ENCODE measurements at regions not wholly inside any gene's neighbourhood (a gene's known extent, or its start where the extent isn't known, plus 50 kb on each side); places are given as distances from the start of the nearest gene placed in this dataset.
"Not testable (repeated sequence)": the region's sequence is repeated elsewhere in the genome, so short reads cannot be mapped to it uniquely, and the experiment has no call there.

GRCh38 chr6:159395609-159396008 is 226.4 kb downstream of the FNDC1 start:
- DNase-seq: no peak

GRCh38 chr6:159392695-159393094 is 223.5 kb downstream of the FNDC1 start:
- DNase-seq: not testable (repeated sequence)

DNA sequence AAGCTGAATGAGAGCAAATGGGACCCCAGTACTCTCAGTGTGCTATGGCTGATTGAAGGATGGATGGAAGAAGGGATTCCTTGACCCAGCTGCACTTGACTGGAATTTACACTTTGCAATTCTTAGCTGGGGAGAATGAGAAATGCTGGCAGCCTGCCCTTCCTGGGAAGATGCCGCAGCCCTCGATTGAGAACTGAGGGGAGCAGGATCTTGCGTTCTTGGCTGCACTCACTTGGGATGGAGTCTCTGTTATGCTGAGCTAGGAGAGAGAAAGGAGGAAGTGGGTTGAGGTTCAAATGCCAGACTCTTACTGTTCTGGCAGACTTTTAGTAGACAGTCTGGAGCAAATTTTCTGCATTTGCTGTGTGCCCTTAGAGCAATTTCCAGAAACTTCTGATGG is 221.2 kb downstream of the FNDC1 start:
- no peak for DNase-seq

- DNase-seq: no peak
Measured at GRCh38 chr6:159389695-159390094, 220.5 kb downstream of the FNDC1 start.

GRCh38 chr6:159380114-159380513 is 210.9 kb downstream of the FNDC1 start:
- DNase-seq: no peak

GRCh38 chr6:159378411-159379328 is 209.5 kb downstream of the FNDC1 start:
- DNase-seq: no peak

- no peak for DNase-seq
Measured at GRCh38 chr6:159376516-159377158, 207.4 kb downstream of the FNDC1 start.

DNA sequence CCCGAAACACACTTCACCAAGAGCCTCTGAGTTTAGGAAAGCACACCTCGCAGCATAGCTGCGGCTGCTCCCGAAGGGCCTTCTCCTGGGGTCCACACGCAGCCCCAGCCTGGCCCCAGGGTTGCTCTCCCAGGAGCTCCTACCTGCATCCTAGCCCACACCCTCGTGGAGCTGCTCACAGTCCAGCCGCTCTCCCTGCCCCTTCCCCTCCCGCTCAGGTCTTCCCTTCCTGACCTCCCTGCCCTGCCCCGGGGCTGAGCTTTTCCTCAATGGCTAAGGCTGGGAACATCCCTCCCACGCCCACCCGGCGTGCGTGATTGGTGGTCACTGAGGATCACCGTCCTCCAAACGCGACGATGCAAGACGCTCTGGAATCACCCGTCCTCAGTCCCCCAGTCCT is 205.8 kb downstream of the FNDC1 start:
- DNase-seq: no peak

- DNase-seq: no peak
Measured at GRCh38 chr6:159373670-159374069, 204.5 kb downstream of the FNDC1 start.

GRCh38 chr6:159372333-159372732 is 203.1 kb downstream of the FNDC1 start:
- DNase-seq: no peak

- DNase-seq: no peak
Measured at GRCh38 chr6:159360306-159360705, 191.1 kb downstream of the FNDC1 start.

- DNase-seq: no peak
Measured at GRCh38 chr6:159359581-159360297, 190.5 kb downstream of the FNDC1 start.

DNA sequence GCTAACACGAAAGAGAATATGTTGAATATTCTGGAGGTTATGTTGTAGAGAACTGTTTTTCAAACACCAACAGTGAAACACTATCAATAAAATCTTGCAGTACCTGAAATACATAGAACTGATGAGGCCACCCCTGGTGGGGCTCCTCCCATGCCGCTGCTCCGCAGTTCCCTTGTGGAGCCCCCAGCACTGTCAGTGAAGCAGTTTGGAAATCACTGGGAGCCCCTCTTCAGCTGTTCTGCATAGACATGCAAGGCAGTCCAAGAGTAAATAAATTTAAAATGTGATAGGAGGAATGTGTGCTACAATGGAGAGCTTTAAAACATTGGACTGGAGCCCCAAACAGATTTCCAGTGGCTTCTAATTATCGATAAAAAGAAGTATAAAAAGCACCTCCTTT is 189.4 kb downstream of the FNDC1 start:
- no peak for DNase-seq

DNA sequence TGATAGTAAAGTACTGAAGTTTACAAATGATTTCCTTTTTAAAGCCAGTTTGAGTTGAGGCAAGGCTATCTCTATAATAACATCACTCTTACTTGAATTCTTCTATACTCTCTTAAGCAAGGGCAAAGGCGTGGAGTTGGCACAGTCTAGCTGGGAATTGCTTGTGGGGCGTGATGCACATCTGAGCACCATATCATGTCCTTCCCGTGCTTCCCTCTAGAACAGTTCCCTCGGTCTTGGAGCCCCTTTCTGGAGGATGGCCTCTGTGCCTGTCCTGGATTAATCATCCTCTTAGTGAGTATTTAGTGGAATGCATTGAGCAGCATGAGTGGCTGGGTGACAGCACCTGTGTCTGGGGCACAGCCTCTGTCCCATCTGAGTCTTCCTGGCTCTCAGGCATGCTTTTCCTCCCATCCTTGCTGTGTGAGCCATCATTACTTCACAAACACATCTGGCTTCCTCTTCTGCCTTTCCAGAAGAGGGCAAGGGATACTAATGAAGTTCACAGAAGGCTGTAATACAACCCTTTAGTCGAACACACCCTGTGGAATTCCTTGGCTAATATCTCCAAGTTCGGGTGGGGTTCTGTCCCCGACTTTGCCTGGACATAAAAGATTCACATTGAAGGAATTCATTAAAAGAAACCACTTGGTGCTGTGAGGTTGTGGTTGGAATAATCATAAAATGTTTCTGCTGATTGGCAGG is 188.2 kb downstream of the FNDC1 start:
- DNase-seq: no peak

- DNase-seq: no peak
Measured at GRCh38 chr6:159353193-159353592, 184.0 kb downstream of the FNDC1 start.

DNA sequence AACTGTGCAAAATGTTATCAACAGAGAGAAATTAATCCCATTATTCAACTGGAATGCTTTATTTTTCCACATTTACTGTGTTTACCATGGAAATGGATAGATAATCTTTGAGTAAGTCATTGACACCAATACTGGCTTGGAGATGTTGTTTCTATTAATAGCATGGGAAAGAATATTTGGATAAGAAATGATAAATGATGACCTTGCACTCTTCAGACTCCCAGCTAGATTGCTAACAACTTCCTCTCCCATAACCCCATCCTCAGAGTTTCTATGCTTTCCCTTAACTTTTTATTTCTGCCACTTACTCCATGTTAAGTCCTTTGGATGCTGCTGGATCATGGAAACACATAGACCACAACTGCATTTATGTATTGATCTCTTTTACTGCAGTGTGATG is 182.5 kb downstream of the FNDC1 start:
- no peak for DNase-seq

- no peak for DNase-seq
Measured at GRCh38 chr6:159349915-159350314, 180.7 kb downstream of the FNDC1 start.

GRCh38 chr6:159343709-159344108 is 174.5 kb downstream of the FNDC1 start:
- DNase-seq: no peak

DNA sequence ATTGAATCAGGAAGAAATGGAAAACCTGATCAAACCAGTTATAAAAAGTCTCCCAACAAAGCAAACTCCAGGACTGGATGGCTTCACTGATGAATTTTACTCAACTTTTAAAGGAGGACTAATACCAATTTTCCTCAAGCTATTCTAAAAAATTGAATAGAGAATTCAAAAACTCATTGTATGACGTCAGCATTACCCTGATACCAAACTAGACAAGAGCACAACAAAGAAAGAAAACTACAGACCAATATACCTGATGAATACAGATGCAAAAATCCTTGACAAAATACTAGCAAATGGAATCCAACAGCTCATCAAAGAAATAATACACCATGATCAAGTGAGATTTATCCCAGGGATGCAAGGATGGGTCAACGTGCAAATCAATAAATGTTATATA is 172.9 kb downstream of the FNDC1 start:
- DNase-seq: no peak

DNA sequence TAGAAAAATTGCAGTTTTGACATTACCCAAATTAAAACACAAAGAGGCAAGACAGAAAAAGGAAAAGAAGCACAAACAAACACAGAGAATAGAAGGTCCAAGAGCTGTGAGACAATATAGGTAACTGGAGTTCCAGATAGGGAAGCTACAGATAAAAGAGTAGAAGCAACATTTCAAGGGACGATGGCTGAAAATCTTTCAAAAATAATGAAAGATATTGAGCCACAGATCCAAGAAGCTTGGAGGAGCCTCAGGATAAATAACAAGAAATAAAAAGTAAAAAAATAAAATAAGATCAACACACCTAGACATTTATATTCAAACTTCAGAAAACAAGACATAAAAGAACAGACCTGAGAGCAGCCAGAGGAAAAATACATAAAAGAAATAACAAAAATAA is 164.9 kb downstream of the FNDC1 start:
- no peak for DNase-seq

DNA sequence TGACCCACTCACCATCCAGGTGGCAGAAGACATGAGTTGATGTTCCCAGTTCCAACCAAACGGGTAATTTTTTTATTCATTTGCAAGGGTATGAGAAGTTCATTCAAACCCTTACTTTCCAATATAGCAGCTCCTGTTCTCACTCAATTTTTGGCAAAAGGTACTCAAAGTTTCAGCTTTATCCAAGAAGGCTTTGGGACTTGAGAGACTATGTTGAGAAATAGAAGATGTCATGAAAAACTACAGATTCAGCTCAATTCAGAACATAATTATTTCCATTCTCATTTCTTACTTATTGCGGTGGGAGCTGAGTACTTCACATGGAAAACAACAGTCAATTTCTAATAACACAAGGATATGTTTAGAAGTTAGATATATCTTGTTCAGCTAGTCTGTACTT is 162.3 kb downstream of the FNDC1 start:
- no peak for DNase-seq

GRCh38 chr6:159329081-159329480 is 159.9 kb downstream of the FNDC1 start:
- no peak for DNase-seq

DNA sequence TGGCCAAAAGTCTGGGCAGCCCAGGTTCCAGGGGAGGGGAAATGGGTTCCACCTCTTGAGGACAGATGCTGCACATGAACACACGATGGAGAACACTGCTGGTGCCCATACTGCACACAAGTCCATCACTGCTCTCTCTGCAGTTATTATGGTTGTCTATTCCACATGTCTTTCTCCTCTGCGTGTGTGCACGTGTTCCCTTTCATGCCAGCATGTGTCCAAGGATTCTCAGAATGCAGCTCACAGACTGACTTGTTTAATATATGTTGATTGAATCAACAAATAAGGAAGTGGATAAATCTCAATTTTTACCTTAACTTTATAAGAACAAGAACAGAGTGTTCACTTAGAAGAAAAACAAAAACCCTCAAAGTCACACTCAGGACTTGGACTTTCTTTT is 158.9 kb downstream of the FNDC1 start:
- no peak for DNase-seq
